Pancreas (tissue), 10 donors: ENCODE measurements at regions not wholly inside any gene's neighbourhood (a gene's known extent, or its start where the extent isn't known, plus 50 kb on each side); places are given as distances from the start of the nearest gene placed in this dataset.
A peak's percentile ranks its signal among the peaks of the same experiment; 100 is the strongest.

Source experiments
- ATAC-seq, 4 donors: fragments of 200-7000 bp; cut with Tn5 transposase; one replicate each; pipeline versions ENCODE4 v1.8.0 to v1.9.1; 2020; ENCODE audit warnings: mild to moderate bottlenecking in 4 of 4, moderate library complexity in 4 of 4
- DNase-seq, 6 donors: peaks; one replicate each; pipeline ENCODE4 v3.0.0-alpha.2; 2020
- FAIRE-seq: peaks from 2 replicates; lab custom pipeline; 2012; peaks lifted over from hg19 to GRCh38; lab: Jason Lieb, UNC
- H3K27ac ChIP-seq, 4 donors: fragments of 200-600 bp; sonication (generic); 1 replicate in 3 of 4; 2 replicates in 1 of 4; pipeline versions ENCODE4 v1.5.0 to v1.8.0; 2020
- H3K27me3 ChIP-seq, 4 donors: fragments of 200-600 bp; one replicate each; pipeline ENCODE4 v1.8.0; 2021
- H3K36me3 ChIP-seq, 3 donors: fragments of 200-600 bp; sonication (generic) in 1 of 3; one replicate each; pipeline versions ENCODE4 v1.5.0 to v1.8.0; 2020 to 2021
- H3K4me1 ChIP-seq, 3 donors: fragments of 200-600 bp; one replicate each; pipeline ENCODE4 v1.8.0; 2021
- H3K4me3 ChIP-seq, 4 donors: fragments of 200-600 bp; sonication (generic) in 2 of 4; one replicate each; pipeline versions ENCODE4 v1.5.0 to v1.8.0; 2020 to 2021
- H3K9me3 ChIP-seq, 4 donors: fragments of 200-600 bp; one replicate each; pipeline ENCODE4 v1.8.0; 2021
- CTCF ChIP-seq, 4 donors: fragments of 200-600 bp; sonication (generic) in 3 of 4; IDR thresholded peaks; one replicate each; pipeline versions ENCODE4 v1.5.0 to v1.8.0; 2021; ENCODE audit warnings: antibody characterized with exemption in 4 of 4
- WGBS, 2 donors: extraction: QIAGEN DNeasy Blood & Tissue Kit; methylation state at CpG; one replicate each; pipeline ENCODE4 v1.1.7; 2013; 5-methylcytosine and 5-hydroxymethylcytosine counted together
- intact Hi-C, 3 donors: fragments of 100-400 bp; cut with DNase I; formaldehyde crosslinking; loops; one replicate each; pipeline versions ENCODE4 v1.11.1 to v1.14.2; 2022
- donor health status: healthy with polysubstance abuse.
- donor health status: DM: no; HTN: no; CAD: no; lungs with moderate emphysema.
- donor health status: DM: no; HTN: no; CAD: no.
- donor health status: control.
- donor health status: control.
- donor health status: Bipolar disorder and iron deficiency.
- donor health status: DM: yes; HTN: yes; CAD: no.
- donor health status: DM: no; HTN: no; CAD: no.
- donor health status: DM: no; HTN: no; CAD: no.
- donor health status: DM: yes; HTN: yes; CAD: no.

- Histone ChIP-seq H3K4me3 (no peak overlapping the region), H3K36me3 (no peaks in the 10 kb centered on the region), H3K4me1 (peaks cover 0 to 7% (median 6%) of the 10 kb centered on the region in 3 donors), H3K27ac (no peak overlapping the region), H3K9me3 (no peaks in the 10 kb centered on the region), H3K27me3 (no peaks in the 10 kb centered on the region)
- DNase-seq, result peak in 1 of 6 donors; percentile 24
- no peak for TF ChIP-seq CTCF (IDR thresholded peaks at IDR 0.05)
- 11 to 15% methylated on average over 12 of the region's 12 CpGs for WGBS, 2 donors
- intact Hi-C loops, result no loop called here
- peak; percentile 55 to 88 (median 78) for ATAC-seq
- no peak for FAIRE-seq
These were observed 118.1 kb downstream of the C9orf152 start for GRCh38 chr9:110089681-110090370.

- intact Hi-C loops, result no loop called here
- 78 to 87% methylated on average over 5 of the region's 5 CpGs for WGBS, 2 donors
- no peak for DNase-seq
- Histone ChIP-seq H3K27ac (no peak overlapping the region), H3K4me1 (peaks cover 0 to 7% (median 6%) of the 10 kb centered on the region in 3 donors), H3K36me3 (no peaks in the 10 kb centered on the region), H3K27me3 (no peaks in the 10 kb centered on the region), H3K4me3 (no peak overlapping the region), H3K9me3 (no peaks in the 10 kb centered on the region)
- ATAC-seq, result no peak
- TF ChIP-seq CTCF (IDR thresholded peaks at IDR 0.05), result no peak
- FAIRE-seq, result no peak
These were observed 115.2 kb downstream of the C9orf152 start for GRCh38 chr9:110092792-110093191.

GRCh38 chr9:110093417-110093816 is 114.5 kb downstream of the C9orf152 start:
- ATAC-seq (no peak), DNase-seq (no peak), FAIRE-seq (no peak)
- Histone ChIP-seq H3K4me1 (peaks cover 0 to 7% (median 6%) of the 10 kb centered on the region in 3 donors), H3K27me3 (no peaks in the 10 kb centered on the region), H3K9me3 (no peaks in the 10 kb centered on the region), H3K36me3 (no peaks in the 10 kb centered on the region), H3K27ac (no peak overlapping the region), H3K4me3 (no peak overlapping the region)
- no peak for TF ChIP-seq CTCF (IDR thresholded peaks at IDR 0.05)
- intact Hi-C loops, result no loop called here
- WGBS, 2 donors, result 54 to 60% methylated on average over 2 of the region's 2 CpGs

GRCh38 chr9:110093871-110094270 is 114.1 kb downstream of the C9orf152 start:
- H3K27me3 ChIP-seq, result no peaks in the 10 kb centered on the region
- no peak for TF ChIP-seq CTCF (IDR thresholded peaks at IDR 0.05)
- FAIRE-seq (no peak), ATAC-seq (no peak), DNase-seq (no peak)
- WGBS, 2 donors, result 88 to 93% methylated on average over 4 of the region's 4 CpGs
- H3K36me3 ChIP-seq, result no peaks in the 10 kb centered on the region
- no peak overlapping the region for H3K4me3 ChIP-seq
- peaks cover 0 to 7% (median 6%) of the 10 kb centered on the region in 3 donors for H3K4me1 ChIP-seq
- intact Hi-C loops, result no loop called here
- H3K9me3 ChIP-seq, result no peaks in the 10 kb centered on the region
- H3K27ac ChIP-seq, result no peak overlapping the region

- H3K36me3 ChIP-seq, result no peaks in the 10 kb centered on the region
- no peak for TF ChIP-seq CTCF (IDR thresholded peaks at IDR 0.05)
- no peak overlapping the region for H3K4me3 ChIP-seq
- ATAC-seq, result no peak
- no peak for DNase-seq
- H3K27me3 ChIP-seq, result no peaks in the 10 kb centered on the region
- 83 to 90% methylated on average over 2 of the region's 2 CpGs for WGBS, 2 donors
- intact Hi-C loops, result no loop called here
- no peaks in the 10 kb centered on the region for H3K9me3 ChIP-seq
- peaks cover 0 to 4% (median 0%) of the 10 kb centered on the region in 3 donors for H3K4me1 ChIP-seq
- FAIRE-seq, result no peak
- H3K27ac ChIP-seq, result no peak overlapping the region
These were observed 112.8 kb downstream of the C9orf152 start for GRCh38 chr9:110095161-110095595.
